Stimulated activated CD4-positive, alpha-beta T cell treated with anti-CD3 and anti-CD28 coated beads, Interleukin-12 subunit alpha, Interleukin-12 subunit beta, amount 100 ng/mL, for 4 hours (primary cell): ENCODE measurements at regions not wholly inside any gene's neighbourhood (a gene's known extent, or its start where the extent isn't known, plus 50 kb on each side); places are given as distances from the start of the nearest gene placed in this dataset.
"Not testable (repeated sequence)": the region's sequence is repeated elsewhere in the genome, so short reads cannot be mapped to it uniquely, and the experiment has no call there.

Source experiments
- DNase-seq: peaks from one replicate; pipeline ENCODE4 v3.0.0-alpha.2; 2020

DNA sequence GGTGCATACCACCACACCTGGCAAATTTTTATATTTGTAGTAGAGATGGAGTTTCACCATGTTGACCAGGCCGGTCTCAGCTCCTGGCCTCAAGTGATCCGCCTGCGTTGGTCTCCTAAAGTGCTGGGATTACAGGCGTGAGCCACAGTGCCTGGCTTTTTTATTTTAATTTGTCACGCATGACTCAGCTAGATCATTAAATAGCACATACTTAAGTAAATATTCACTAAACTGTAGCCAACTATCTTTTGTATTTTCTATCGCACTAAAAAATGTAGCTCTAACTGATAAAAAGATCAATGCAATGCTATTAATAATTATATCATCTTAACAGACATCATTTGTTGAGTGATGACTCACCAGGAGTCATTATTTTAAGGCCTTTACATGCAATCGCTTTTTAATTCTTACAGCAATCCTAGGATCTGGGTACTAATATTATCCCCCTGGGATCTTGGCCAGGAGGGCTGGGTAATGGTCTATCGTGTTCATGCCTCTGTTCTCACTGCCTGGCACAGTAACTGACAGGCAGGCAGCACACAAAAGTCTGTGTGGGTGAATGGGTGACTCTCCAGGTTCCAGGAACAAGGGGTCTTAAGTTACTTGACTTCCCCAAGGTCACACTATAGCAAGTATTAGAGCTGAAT is 693.5 kb upstream of the EEF2KMT start:
- no peak for DNase-seq

DNA sequence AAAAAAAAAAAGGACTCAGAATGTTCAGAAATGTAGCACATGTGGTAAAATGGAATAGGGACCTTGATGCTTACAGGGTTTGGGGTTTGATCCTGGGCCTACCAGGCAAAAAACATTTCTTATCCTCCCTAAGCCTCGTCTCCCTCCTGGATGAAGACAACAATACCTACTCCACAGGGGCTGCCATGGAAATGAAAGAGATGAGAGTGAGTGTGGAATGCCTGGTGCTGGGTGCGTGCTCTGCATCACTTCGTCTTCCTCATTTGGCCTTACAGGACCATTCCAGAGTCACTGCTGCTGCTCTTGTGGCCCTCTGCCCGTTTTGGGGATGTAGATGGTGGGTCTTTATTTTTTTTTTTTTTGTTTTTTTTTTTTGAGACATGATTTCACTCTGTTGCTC is 692.9 kb upstream of the EEF2KMT start:
- no peak for DNase-seq

DNA sequence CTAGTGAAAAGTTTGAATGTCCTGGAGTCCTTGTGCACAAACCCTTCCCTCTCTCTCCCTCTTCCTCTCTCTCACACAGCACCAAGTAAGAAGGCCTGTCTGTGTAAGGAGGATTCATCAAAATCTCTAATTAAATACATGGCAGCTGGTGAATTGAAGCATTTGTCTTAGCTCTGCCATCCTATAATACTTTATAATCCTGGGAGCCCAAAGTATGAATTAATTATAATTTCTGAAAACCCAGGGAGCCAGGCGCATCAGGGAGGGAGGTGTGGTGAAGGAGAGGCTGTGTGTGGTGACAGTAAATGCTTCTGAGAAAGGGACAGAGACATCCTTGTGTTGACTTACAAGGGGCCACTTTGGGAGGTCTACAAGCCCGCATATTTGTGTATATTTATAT is 691.4 kb upstream of the EEF2KMT start:
- no peak for DNase-seq

DNA sequence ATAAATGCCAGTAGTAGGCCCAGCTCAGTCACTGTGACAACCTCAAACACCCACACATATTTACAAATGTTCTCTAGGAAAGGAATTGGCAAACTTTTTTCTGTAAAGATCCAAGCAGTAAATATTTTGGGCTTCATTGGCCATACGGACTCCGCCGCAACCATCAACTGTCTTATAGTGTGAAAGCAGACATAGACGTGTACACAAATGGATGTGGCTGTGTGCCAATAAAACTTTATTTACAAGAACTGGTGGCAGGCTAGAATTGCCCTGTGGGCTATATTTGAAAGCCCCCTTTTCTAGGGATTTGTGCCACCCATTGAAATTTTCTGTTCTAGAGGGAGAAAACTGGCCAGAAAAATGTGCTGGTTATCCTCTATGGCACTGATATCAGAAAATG is 683.8 kb upstream of the EEF2KMT start:
- DNase-seq = no peak

DNA sequence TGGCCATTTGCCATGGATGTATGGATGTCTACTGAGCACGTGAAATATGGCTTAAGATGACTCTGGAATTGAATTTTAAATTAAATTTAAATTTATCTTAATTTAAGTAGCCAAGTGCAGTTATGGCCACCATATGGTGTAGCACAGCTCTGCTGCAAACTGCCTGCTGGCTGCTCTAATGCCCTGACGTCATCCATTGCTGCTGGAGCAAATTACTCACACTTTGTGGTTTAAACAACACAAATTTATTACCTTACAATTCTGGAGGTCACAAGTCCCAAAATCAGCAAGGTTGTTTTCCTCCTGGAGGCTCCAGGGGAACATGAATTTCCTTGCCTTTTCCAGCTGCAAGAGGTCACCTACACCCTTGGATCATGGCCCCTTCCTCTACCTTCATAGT is 679.3 kb upstream of the EEF2KMT start:
- DNase-seq = no peak

DNA sequence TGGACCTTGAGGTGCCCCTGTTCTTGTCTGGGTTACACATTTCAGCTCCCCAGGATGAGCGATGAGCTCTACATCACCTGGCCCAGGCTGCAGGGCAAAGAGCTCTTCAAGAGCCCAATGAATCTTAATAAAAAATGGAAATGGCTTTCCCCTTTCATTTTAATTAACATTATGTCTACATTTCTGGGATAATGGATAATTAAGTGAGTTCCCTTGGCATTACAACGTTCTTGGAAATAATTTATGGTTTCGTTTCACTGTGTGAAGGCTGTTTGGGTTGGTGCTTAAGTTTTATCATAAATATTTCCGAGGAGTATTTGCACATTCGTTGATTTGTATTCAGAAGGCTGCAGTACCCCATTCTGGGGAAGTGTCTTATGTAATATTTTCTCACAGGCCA is 678.3 kb upstream of the EEF2KMT start:
- DNase-seq = no peak

DNA sequence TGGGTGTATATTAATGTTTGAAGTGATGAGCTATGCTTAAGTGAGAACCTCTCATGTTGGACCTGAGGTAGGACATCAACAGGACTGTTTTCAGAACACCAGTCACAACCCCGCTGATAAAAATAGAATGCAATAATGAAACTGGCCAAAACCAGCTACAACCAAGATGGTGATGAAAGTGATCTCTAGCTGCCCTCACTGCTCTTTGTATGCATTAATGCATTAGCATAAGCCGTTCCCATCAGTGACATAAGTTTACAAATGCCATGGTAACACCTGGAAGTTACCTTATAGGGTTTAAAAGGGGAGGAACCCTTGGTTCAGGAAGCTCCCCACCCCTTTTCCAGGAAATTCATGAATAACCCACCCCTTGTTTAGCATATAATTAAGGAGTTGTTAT is 672.5 kb upstream of the EEF2KMT start:
- no peak for DNase-seq

DNA sequence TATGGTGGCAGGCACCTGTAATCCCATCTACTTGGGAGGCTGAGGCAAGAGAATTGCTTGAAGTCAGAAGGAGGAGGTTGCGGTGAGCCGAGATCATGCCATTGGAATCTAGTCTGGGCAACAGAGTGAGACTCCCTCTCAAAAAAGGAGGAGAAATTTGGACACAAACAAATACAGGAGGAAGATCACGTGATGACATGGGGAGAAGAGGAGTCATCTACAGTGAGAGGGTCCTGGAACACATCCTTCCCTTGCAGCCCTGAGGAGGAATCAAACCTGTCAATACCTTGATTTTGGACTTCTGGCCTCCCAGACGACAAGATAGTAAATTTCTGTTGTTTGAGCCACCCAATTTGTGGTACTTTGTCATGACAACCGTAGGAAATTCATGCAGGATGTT is 671.9 kb upstream of the EEF2KMT start:
- no peak for DNase-seq

DNA sequence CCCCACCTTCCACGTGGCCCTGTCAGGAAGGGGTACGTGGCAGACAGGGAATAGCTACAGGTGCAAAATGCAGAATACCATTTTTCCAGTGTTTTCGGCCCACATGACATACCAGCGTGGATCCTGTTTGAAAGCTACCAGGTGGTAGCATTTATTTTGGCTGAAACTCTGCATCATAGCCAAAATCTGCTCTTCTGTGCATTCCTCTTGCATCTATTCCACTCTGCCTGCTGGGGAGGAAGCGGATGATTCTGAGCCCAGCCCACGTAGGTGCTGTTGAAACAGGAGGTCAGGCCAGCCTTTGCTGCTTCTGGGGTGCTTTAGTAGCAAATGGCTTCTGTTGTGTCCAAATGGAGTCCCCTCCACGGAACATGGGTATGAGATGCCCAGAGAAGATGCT is 670.9 kb upstream of the EEF2KMT start:
- DNase-seq = no peak

DNA sequence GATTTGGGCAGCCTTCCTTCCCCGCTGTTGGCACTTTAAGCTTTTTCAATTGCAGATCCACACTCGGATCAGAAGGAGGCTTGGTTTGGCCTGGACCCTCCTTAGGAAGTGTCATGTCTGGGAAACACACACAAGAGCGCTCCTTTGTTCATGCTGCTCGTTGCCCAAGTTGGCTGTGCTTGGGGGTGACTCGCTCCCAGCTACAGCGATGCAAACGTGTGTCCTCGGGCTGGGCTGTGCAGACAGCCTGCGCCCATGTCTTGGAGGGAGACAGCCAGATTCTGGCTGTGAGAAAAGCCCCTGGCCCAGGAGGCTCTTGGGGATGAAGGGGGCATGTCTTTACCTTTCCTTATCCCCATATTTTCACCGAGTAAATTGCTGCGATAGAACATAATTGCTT is 665.6 kb upstream of the EEF2KMT start:
- DNase-seq = no peak

DNA sequence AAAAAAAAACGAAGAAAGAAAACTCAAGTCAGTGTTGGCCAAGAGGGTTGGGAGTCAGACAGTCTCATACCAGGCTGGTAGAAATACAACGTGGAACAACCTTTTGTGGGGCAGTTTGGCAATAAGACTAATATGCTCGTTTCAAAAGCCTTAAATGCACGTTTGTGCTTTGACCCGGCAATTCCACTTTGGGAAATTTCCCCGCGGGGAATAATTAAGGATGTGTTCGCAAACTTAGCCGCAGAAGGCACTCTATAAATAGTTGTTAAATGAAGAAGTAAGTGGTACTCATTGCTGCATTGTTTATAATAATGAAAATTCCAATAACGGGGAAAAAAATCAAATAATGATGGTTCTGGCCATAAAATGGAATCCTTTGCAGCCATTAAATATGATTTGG is 664.8 kb upstream of the EEF2KMT start:
- DNase-seq = no peak

DNA sequence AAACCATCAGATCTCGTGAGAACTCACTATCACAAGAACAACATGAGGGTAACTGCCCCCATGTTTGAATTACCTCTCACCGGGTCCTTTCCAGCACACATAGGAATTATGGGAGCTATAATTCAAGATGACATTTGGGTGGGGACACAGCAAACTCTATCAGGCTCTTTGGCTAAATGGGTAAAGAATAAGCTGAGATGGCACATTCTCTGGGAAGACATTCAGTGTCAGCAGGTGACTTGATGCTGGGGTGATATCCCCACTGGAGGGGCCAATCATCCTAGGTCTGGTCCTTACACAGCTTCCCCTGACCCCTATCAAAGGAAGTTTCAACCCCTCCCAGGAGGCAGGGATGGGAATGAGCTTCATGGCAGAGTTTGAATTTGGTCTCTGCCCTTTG is 664.0 kb upstream of the EEF2KMT start:
- no peak for DNase-seq

DNA sequence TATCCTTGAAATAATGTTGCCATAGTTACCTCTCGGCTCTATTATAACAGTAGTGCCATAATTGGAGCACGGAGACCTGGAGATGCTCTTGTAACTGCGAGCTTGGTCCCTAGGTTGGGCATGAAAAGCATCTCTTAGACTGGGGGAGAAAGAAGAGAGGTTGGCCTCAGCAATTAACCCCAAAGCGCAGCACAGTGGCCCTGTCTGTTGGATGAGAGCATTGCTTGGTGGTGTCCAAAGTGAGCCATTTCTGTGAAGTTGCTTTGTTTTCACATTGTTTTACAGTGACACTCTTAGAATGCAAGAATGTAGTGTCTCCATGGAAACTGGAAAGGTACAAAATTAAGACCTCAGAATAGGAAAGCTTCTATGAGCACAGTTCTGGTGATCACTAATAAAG is 660.7 kb upstream of the EEF2KMT start:
- DNase-seq = no peak

DNA sequence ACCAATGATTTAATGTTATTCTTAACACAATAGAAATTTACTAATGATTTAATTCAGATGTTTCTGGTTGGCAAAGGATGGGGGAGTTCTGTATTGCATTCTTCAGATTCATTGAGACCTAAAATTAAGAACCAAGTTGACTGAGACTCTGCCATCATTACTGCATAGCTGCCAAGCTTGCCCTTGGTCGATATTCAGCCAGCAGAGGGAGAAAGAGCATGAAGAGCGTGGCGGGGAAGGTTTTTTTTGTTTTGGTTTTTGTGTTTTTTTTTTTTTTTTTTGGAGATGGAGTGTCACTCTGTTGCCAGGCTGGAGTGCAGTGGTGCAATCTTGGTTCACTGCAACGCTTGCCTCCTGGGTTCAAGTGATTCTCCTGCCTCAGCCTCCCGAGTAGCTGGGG is 659.4 kb upstream of the EEF2KMT start:
- no peak for DNase-seq

DNA sequence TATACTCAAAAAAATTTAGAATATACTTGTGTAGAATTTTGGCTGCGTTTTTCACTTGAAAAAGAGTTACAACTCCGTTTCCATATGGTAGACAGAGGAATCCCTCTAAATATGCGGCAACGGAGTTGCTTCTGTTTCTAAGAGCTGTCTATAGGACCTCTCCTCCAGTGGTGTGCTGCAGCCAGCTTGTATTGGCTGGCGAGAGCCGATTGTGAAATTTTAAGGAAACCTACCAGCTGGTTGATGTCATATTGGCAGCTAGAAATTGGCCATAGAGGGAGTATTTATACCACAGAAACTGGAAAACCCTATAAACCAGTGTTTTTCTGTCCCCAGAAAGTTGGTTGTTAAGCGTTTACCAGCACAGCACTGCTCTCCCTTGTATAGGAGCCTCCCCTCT is 655.8 kb upstream of the EEF2KMT start:
- no peak for DNase-seq

DNA sequence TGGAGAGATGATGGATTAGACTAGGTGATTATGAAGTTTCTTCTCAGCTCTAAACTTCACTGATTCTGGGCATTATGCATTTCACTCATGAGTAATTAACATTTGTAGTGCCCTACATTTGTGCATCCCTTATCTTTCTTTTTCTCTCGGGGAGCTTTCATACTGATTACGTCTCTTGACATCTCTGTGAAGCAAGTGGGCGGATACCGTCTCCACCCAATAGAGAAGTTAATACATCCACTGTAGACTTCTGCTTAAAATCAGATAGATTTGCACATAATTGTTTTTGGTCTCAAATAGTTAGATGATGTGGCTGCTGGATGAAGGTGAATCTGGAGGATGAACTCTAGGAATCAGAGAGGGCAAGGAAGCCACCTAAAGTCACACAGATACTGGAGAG is 653.6 kb upstream of the EEF2KMT start:
- DNase-seq = no peak

DNA sequence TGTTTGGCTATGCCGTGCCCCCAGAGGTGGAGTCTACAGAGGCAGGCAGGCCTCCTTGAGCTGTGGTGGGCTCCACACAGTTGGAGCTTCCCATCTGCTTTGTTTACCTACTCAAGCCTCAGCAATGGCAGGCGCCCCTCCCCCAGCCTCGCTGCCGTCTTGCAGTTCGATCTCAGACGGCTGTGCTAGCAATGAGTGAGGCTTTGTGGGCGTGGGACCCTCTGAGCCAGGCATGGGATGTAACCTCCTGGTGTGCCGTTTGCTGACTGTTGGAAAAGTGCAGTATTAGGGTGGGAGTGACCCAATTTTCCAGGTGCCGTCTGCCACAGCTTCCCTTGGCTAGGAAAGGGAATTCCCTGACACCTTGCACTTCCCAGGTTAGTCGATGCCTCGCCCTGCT is 652.8 kb upstream of the EEF2KMT start:
- not testable (repeated sequence) for DNase-seq

DNA sequence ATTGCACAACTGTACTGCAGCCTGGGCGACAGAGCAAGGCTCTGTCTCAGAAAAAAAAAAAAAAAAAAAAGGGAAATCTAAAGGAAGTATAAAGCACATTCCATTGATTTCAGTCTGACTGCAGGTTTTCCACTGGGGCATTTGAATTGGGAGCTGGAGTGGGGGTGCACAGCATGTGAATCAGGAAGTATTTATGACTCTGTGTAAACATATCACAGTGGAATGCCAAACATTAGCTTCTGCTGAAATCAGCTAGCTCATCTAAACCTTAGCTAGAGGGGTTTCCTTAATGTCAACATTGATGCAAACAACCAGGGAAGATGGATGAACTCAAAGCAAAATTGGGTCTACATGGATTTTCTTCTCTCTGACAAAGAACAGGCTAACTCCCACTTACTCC is 641.0 kb upstream of the EEF2KMT start:
- DNase-seq = no peak

DNA sequence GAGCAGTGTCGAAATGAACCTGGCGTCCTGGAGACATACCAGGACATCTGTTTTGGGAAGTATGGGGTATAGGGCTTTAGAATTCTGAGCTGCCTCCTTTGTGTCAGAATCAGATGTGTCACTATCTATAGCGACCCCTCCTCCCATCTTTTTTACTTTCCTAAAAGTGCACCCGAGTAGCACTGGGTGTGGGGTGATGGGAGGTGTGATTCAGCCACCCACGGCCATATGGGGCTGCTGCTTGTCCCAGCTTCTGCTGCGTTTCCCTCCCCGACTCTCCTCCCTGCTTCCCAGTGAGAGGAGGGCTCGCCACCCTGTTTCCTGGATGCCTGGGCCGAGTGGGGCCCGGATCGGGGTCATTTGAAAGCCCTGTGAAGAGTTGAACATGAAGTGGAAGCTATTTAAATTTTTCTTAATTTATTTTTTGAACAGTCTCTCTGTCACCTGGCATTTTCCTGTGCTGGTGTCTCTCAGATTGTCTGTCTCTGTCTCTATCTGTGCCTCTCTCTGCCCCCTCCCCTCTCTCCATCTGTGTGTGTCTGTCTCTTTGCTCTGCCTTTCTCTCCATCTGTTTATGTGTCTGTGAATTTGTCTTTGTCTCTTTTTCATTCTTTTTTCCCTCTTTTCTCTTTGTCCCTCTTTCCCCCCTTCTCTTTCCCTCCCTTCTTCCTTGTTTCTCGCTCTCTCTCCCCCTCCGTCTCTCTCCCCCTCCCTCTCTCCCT is 638.8 kb upstream of the EEF2KMT start:
- no peak for DNase-seq

DNA sequence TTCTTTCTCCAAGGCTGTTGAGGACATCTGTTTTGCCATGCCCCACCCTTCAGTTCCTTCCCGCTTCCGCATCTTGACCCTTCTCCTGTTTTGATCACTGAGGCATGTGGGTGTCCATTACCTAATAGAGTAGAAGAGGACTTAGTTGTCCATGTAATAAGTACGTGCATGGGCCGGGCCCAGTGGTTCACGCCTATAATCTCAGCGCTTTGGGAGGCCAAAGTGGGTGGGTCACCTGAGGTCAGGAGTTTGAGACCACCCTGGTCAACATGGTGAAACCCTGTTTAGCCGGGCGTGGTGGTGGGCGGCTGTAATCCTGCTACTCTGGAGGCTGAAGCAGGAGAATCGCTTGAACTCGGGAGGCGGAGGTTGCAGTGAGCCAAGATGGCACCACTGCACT is 637.8 kb upstream of the EEF2KMT start:
- no peak for DNase-seq

DNA sequence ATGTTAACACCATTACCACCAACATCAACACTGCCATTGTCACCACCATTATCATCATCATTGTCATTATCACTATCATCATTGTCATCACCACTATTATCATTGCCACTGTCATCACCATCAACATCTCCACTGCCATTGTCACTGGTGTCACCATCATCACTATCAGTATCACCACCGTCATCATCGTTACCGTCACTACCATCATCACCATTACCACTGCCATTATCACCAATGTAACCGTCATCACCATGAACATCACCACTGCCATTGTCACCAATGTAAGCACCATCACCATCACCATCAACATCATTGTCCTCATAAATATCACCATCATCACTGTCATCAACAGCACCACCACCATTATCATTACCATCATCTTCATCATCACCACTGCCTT is 633.2 kb upstream of the EEF2KMT start:
- DNase-seq = no peak

DNA sequence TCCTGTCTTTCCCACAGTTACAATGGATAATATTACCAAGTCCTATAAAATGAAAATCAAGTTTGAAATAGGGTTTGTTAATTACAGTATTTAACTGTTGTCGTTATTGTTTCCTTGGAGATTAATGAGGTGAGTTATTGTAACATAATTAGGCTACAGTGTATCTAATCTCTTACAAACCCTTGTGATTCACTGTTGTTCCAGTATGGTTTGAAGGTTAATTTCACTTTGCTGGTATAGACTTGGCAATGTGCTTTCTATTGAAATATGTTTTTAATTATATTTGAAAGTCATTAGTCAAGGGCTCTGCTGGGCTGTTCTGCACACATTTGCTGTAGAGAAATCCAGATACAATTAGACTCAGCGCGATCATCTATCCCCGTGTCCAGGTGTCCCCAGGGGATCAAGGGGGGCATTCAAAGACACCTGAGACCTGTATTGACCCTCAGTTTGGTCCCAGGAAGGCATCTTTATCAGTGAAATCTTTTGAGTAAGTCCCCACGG is 624.6 kb upstream of the EEF2KMT start:
- no peak for DNase-seq

DNA sequence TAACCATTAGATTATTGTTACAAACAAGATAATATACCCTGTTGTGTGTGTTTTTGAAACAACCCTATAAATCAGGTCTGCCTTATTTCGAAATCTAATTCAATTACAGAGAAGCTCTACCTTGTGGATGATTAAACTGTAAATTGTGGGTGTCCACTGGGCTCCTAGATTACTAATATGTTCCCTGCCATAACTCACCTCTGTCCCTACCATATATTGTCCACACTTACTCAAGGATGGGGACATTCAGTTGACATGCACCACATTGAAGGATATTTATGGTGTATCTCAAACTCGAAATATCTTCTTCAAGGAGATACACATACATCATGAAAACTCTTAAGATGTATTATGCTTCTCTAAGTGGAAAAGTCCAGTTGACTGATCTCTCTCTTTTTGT is 617.6 kb upstream of the EEF2KMT start:
- no peak for DNase-seq

DNA sequence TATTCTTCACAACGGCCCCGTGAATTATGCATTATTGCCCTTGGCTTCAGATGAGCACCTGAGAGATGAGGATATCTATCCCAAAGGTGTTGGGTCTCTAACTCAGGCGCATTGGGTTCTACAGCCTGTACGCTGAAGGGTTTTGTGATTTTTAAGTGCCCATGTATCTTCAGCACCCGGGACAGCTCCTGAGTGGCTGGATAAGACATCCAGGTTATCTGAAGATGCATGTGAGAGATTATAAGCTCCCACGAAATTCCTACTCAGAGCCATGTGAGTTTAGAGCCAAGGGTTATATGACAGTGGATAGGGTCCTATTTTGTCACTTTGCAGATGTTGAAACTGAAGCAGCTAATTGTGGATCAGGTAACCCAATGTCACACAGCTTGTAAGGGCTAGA is 612.3 kb upstream of the EEF2KMT start:
- DNase-seq = no peak

DNA sequence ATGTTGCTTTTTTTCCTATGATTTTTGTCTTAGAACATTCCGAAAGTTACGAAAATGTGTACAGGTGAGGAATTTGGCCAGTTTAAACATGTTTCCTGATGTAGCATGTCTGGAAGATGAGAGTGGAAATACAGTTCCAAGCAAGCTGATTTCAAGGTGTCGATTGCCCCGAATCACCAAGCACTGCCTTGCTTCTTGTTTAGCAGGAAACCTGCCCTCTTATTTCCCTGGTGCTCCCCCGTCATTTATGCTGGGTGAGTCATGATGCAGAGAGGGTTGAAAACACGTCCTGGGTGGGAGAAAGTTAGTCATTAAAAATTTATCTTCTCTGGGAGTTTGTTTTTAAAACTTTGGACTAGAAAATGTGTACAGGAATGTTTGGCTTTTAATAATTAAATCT is 608.6 kb upstream of the EEF2KMT start:
- DNase-seq = no peak
